ENCODE measurements at regions not wholly inside any gene's neighbourhood (a gene's known extent, or its start where the extent isn't known, plus 50 kb on each side); places are given as distances from the start of the nearest gene placed in this dataset.

- CTCF ChIA-PET, result no interaction called here
- Histone ChIP-seq H3K4me3 (ENCODE audit: control insufficient read depth in 1 of 7, extremely low read depth in 1 of 7, insufficient read depth in 4 of 7, low read depth in 2 of 7, low read length in 6 of 7) (no peak overlapping the region), H3K36me3 (ENCODE audit: control insufficient read depth in 4 of 4, insufficient read depth in 4 of 4, low read length in 3 of 4) (no peaks in the 10 kb centered on the region), H3K27ac (ENCODE audit: insufficient read depth in 1 of 2, low read depth in 1 of 2, low read length in 2 of 2, poor library complexity in 1 of 2, severe bottlenecking in 2 of 2) (no peak overlapping the region), H3K9me3 (ENCODE audit: control extremely low read depth in 1 of 5, control insufficient read depth in 4 of 5, insufficient read depth in 2 of 5, low read depth in 1 of 5, low read length in 4 of 5) (peaks cover 0 to 1% (median 0%) of the 10 kb centered on the region in 5 experiments), H3K27me3 (replicated peaks in 2 of 5; ENCODE audit: control insufficient read depth in 4 of 5, insufficient read depth in 5 of 5, low read length in 4 of 5) (no peaks in the 10 kb centered on the region), H3K4me1 (ENCODE audit: control extremely low read depth in 1 of 4, control insufficient read depth in 4 of 4, insufficient read depth in 4 of 4, low read length in 3 of 4) (no peaks in the 10 kb centered on the region)
- POLR2A ChIA-PET, result no interaction called here
- WGBS (ENCODE audit: insufficient coverage), result 98% methylated on average over 12 of the region's 12 CpGs
- no peak for DNase-seq
These were observed 57.6 kb upstream of the RGS2 start for GRCh38 chr1:192751260-192751659.

- peak in 1 of 3 donors; percentile 3 for DNase-seq
- H3K9me3 ChIP-seq (ENCODE audit: control extremely low read depth in 1 of 5, control insufficient read depth in 4 of 5, insufficient read depth in 2 of 5, low read depth in 1 of 5, low read length in 4 of 5), result peaks cover 0 to 1% (median 0%) of the 10 kb centered on the region in 5 experiments
- WGBS (ENCODE audit: insufficient coverage), result 86% methylated on average over 4 of the region's 4 CpGs
- no peaks in the 10 kb centered on the region for H3K4me1 ChIP-seq (ENCODE audit: control extremely low read depth in 1 of 4, control insufficient read depth in 4 of 4, insufficient read depth in 4 of 4, low read length in 3 of 4)
- POLR2A ChIA-PET, result no interaction called here
- H3K36me3 ChIP-seq (ENCODE audit: control insufficient read depth in 4 of 4, insufficient read depth in 4 of 4, low read length in 3 of 4), result no peaks in the 10 kb centered on the region
- no peaks in the 10 kb centered on the region for H3K27me3 ChIP-seq (replicated peaks in 2 of 5; ENCODE audit: control insufficient read depth in 4 of 5, insufficient read depth in 5 of 5, low read length in 4 of 5)
- no peak overlapping the region for H3K4me3 ChIP-seq (ENCODE audit: control insufficient read depth in 1 of 7, extremely low read depth in 1 of 7, insufficient read depth in 4 of 7, low read depth in 2 of 7, low read length in 6 of 7)
- H3K27ac ChIP-seq (ENCODE audit: insufficient read depth in 1 of 2, low read depth in 1 of 2, low read length in 2 of 2, poor library complexity in 1 of 2, severe bottlenecking in 2 of 2), result no peak overlapping the region
- CTCF ChIA-PET, result no interaction called here
These were observed 52.5 kb upstream of the RGS2 start for GRCh38 chr1:192756314-192756713.

GRCh38 chr1:192756847-192757246 lies 52.0 kb upstream of the RGS2 start:
- CTCF ChIA-PET, result no interaction called here
- POLR2A ChIA-PET, result no interaction called here
- Histone ChIP-seq H3K9me3 (ENCODE audit: control extremely low read depth in 1 of 5, control insufficient read depth in 4 of 5, insufficient read depth in 2 of 5, low read depth in 1 of 5, low read length in 4 of 5) (peaks cover 0 to 1% (median 0%) of the 10 kb centered on the region in 5 experiments), H3K4me1 (ENCODE audit: control extremely low read depth in 1 of 4, control insufficient read depth in 4 of 4, insufficient read depth in 4 of 4, low read length in 3 of 4) (no peaks in the 10 kb centered on the region), H3K36me3 (ENCODE audit: control insufficient read depth in 4 of 4, insufficient read depth in 4 of 4, low read length in 3 of 4) (no peaks in the 10 kb centered on the region), H3K27ac (ENCODE audit: insufficient read depth in 1 of 2, low read depth in 1 of 2, low read length in 2 of 2, poor library complexity in 1 of 2, severe bottlenecking in 2 of 2) (no peak overlapping the region), H3K27me3 (replicated peaks in 2 of 5; ENCODE audit: control insufficient read depth in 4 of 5, insufficient read depth in 5 of 5, low read length in 4 of 5) (no peaks in the 10 kb centered on the region), H3K4me3 (ENCODE audit: control insufficient read depth in 1 of 7, extremely low read depth in 1 of 7, insufficient read depth in 4 of 7, low read depth in 2 of 7, low read length in 6 of 7) (no peak overlapping the region)
- 90% methylated on average over 2 of the region's 2 CpGs for whole genome bisulfite sequencing (ENCODE audit: insufficient coverage)
- DNase-seq, result no peak

- H3K36me3 ChIP-seq (ENCODE audit: control insufficient read depth in 4 of 4, insufficient read depth in 4 of 4, low read length in 3 of 4), result no peaks in the 10 kb centered on the region
- H3K4me3 ChIP-seq (ENCODE audit: control insufficient read depth in 1 of 7, extremely low read depth in 1 of 7, insufficient read depth in 4 of 7, low read depth in 2 of 7, low read length in 6 of 7), result no peak overlapping the region
- no peaks in the 10 kb centered on the region for H3K4me1 ChIP-seq (ENCODE audit: control extremely low read depth in 1 of 4, control insufficient read depth in 4 of 4, insufficient read depth in 4 of 4, low read length in 3 of 4)
- WGBS (ENCODE audit: insufficient coverage), result no CpG with 5 or more reads among the region's 1 CpG
- ChIA-PET POLR2A (no interaction called here), CTCF (no interaction called here)
- no peaks in the 10 kb centered on the region for H3K27me3 ChIP-seq (replicated peaks in 2 of 5; ENCODE audit: control insufficient read depth in 4 of 5, insufficient read depth in 5 of 5, low read length in 4 of 5)
- DNase-seq, result no peak
- no peak overlapping the region for H3K27ac ChIP-seq (ENCODE audit: insufficient read depth in 1 of 2, low read depth in 1 of 2, low read length in 2 of 2, poor library complexity in 1 of 2, severe bottlenecking in 2 of 2)
- no peaks in the 10 kb centered on the region for H3K9me3 ChIP-seq (ENCODE audit: control extremely low read depth in 1 of 5, control insufficient read depth in 4 of 5, insufficient read depth in 2 of 5, low read depth in 1 of 5, low read length in 4 of 5)
These were observed 50.3 kb upstream of the RGS2 start for GRCh38 chr1:192758492-192758891.

All from common myeloid progenitor, CD34-positive (primary cell).